Activated T-cell treated with anti-CD3 and anti-CD28 coated beads, Interleukin-2, amount 50 U/mL, for 4 hours (primary cell): ENCODE measurements at regions not wholly inside any gene's neighbourhood (a gene's known extent, or its start where the extent isn't known, plus 50 kb on each side); places are given as distances from the start of the nearest gene placed in this dataset.

ENCODE experiments used
- ATAC-seq, 2 donors: fragments of 200-7000 bp; cut with Tn5 transposase; one replicate each; pipeline ENCODE4 v1.10.0; 2021
- DNase-seq: peaks from one replicate; pipeline ENCODE4 v3.0.0-alpha.2; 2020
- H3K27me3 Mint-ChIP-seq: one replicate; pipeline ENCODE4 v1.8.0; 2021; ENCODE audit warnings: low read depth, mixed read lengths
- H3K36me3 Mint-ChIP-seq: one replicate; pipeline ENCODE4 v1.8.0; 2022; ENCODE audit warnings: mixed read lengths; ENCODE audit not compliant: insufficient read depth
- H3K4me1 Mint-ChIP-seq: one replicate; pipeline ENCODE4 v1.8.0; 2021; ENCODE audit warnings: low read depth, mixed read lengths
- H3K4me3 Mint-ChIP-seq: one replicate; pipeline ENCODE4 v1.8.0; 2021; ENCODE audit warnings: mild to moderate bottlenecking, moderate library complexity, mixed read lengths
- H3K9me3 Mint-ChIP-seq: one replicate; pipeline ENCODE4 v1.8.0; 2021; ENCODE audit warnings: mixed read lengths

DNA sequence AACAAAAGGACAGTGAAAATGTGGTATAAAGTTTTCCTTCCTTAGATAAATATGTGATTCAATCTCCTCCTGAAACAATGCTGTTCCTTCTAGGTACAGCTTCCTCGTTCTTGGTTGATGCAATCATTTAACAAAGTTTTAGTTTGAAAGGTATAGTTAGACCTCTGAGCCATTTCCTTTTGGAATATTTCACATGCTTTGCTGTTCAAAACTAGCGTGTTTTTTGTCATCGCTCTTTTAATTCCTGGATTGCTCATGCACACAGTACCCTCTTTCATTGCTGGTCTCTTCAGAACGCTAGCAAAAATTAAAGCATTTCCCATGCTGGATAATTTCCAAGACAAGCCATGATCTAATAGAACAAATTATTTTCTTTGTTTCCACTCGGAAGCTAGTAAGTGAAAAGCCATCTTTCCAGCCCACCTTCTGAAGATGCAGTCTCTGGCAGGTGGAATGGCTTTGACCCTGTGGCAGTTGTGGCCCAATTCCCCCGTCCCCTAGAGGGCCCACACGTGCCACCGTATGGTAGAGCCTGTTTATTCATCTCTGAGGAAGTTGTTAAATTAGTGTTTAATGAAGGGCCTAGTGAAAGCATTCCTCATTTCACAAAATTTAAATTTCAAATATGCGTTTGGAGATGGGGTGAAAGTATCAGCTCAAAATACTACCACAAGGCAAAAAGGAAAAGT lies 1040.6 kb upstream of the SLC10A2 start:
- Mint-ChIP-seq H3K36me3 (no peaks in the 10 kb centered on the region), H3K27me3 (no peaks in the 10 kb centered on the region), H3K9me3 (peaks cover 12% of the 10 kb centered on the region), H3K4me1 (no peaks in the 10 kb centered on the region), H3K4me3 (no peak overlapping the region)
- no peak for DNase-seq
- no peak for ATAC-seq

DNA sequence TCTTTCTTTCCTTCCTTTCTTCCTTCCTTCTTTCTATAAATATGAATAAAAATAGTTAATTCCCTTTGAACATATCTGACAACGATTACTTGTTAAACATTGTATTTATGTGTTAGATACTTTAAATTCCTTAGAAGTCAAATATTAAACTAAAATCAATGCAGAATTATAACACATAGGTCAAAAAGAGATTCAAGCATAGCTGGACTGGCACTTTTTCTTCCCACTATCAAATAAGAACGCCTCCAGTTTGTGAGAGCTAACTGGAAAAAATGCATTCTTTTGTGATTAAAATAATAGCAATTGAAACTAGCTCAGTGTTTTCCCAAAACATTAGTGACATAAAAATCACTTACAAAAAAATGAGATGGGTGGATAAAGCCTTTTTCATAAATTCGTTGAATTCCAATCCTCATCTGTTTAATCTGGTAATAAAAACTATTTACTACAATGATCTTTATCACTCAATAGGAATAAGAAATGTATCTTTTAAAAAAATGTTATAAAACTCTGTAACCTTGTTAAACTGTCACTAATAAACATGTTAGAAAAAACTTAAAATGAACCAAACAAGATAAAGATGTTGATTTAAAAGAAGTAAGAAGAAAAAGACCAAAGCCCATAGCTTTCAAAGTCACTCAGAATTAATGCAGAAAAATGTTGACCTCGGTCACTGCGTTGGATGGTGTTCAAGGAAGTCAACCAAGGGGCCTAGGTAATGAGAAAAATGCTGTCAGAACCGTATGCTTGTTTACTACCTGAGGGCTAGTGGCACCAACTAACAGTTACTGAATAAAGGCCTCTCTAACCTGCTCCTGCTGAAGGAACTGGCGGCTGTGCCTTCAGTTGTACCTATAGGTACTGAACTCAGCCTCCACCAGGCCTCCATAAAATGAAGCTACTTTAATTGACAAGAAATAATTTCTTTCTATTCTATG lies 1039.5 kb upstream of the SLC10A2 start:
- H3K27me3 Mint-ChIP-seq: no peaks in the 10 kb centered on the region
- ATAC-seq (no peak), DNase-seq (no peak)
- H3K4me3 Mint-ChIP-seq: no peak overlapping the region
- H3K36me3 Mint-ChIP-seq: no peaks in the 10 kb centered on the region
- H3K9me3 Mint-ChIP-seq: peaks cover 12% of the 10 kb centered on the region
- no peaks in the 10 kb centered on the region for H3K4me1 Mint-ChIP-seq

DNA sequence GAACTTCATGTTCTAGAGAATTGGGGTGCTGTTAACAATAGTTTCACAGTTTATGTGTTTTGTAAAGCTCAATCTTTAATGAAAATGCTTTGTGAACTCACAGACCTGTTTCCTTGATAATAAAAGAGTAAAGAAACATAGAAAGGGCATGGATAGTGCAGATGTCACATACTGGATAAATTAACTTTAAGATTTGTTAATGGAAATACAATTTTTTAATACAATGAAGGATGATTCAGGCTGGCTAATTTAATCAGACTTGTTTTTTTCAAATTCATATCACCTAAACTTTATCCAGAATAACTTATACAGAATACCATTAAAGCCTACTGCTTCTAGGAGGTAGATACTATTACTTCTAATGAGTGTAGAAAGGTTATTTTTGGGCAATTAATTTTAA lies 1033.5 kb upstream of the SLC10A2 start:
- Mint-ChIP-seq H3K27me3 (no peaks in the 10 kb centered on the region), H3K4me1 (no peaks in the 10 kb centered on the region), H3K36me3 (no peaks in the 10 kb centered on the region), H3K4me3 (no peak overlapping the region), H3K9me3 (peaks cover 10% of the 10 kb centered on the region)
- DNase-seq: no peak
- no peak for ATAC-seq

DNA sequence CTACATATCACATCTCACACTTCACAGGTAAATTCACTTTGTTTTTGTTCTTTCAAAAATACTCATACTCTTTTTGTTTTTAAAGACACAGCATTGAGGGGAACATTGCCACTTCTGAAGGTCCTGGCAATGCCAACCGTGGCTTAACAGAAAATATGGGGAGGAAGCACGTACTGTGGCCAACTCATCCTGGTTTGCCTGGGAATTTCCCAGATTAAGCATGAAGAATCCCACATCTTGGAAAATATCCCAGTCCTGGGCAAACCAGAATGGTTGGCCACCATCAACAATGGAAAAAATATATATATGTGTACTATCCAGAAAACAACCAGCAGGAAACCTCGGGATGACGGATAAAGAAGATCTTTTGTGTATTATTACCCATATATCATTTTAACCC lies 1032.2 kb upstream of the SLC10A2 start:
- Mint-ChIP-seq H3K9me3 (peaks cover 7% of the 10 kb centered on the region), H3K27me3 (no peaks in the 10 kb centered on the region), H3K4me3 (no peak overlapping the region), H3K36me3 (no peaks in the 10 kb centered on the region), H3K4me1 (no peaks in the 10 kb centered on the region)
- no peak for ATAC-seq
- DNase-seq: no peak

DNA sequence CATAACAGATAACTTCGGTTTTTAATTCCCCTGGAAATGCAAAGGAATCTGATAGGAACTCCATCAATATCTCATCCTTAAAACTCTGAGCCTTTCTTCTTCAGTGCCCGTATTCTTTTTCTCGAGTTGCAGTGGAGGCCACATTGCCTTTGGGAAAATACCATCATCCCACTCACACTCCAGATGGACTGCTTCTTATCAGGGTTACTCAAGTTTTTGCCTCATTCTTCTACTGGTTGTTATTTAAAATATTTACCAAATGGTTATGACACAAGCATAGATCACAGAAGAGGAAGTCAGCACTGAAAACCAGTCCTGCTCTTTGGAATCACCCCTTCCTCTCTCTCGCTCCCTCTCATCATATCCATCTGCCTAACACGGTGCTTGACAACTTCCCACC lies 1020.5 kb upstream of the SLC10A2 start:
- no peak overlapping the region for H3K4me3 Mint-ChIP-seq

DNA sequence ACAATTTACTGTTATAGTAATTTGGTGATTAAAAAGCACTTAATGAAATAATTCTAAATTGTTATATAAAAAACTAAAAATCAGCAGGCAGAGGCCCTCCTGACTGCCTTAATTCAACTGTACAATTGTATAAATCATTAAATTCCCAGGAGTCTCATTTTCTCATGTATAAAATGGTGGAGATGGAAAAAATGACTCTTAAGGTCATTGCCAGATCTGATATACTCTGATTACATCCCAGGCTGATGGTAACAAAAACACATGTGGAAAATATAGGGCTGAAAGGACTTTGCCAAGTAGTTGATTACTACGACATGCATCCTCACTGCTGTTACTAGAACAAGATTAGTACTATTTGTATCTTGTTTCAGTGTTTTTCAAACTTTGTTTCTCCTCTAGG lies 1020.0 kb upstream of the SLC10A2 start:
- H3K9me3 Mint-ChIP-seq: peaks cover 17% of the 10 kb centered on the region

More for the DNA sequence above, 1020.5 kb upstream of the SLC10A2 start:
- H3K36me3 Mint-ChIP-seq: no peaks in the 10 kb centered on the region
- H3K4me1 Mint-ChIP-seq: no peaks in the 10 kb centered on the region
- no peaks in the 10 kb centered on the region for H3K27me3 Mint-ChIP-seq
- DNase-seq (no peak), ATAC-seq (no peak)
- peaks cover 17% of the 10 kb centered on the region for H3K9me3 Mint-ChIP-seq

DNA sequence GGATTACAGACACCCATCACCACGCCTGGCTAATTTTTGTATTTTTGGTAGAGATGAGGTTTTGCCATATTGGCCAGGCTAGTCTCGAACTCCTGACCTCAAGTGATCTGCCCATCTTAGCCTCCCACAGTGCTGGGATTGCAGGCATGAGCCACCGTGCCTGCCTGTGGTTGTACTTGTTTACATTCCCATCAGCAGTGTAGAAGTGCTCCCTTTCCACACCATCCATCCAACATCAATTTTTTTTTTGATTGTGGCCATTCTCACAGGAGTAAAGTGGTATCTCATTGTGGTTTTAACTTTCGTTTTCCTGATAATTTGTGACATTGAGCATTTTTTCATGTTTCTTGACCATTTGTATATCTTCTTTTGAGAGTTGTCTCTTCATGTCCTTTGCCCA lies 1019.4 kb upstream of the SLC10A2 start:
- H3K4me1 Mint-ChIP-seq: no peaks in the 10 kb centered on the region
- H3K27me3 Mint-ChIP-seq: no peaks in the 10 kb centered on the region
- no peak overlapping the region for H3K4me3 Mint-ChIP-seq
- peaks cover 17% of the 10 kb centered on the region for H3K9me3 Mint-ChIP-seq
- H3K36me3 Mint-ChIP-seq: no peaks in the 10 kb centered on the region
- ATAC-seq (no peak), DNase-seq (no peak)

More for the DNA sequence above, 1020.0 kb upstream of the SLC10A2 start:
- H3K36me3 Mint-ChIP-seq: no peaks in the 10 kb centered on the region
- H3K4me1 Mint-ChIP-seq: no peaks in the 10 kb centered on the region
- no peaks in the 10 kb centered on the region for H3K27me3 Mint-ChIP-seq
- ATAC-seq (no peak), DNase-seq (no peak)
- H3K4me3 Mint-ChIP-seq: no peak overlapping the region

DNA sequence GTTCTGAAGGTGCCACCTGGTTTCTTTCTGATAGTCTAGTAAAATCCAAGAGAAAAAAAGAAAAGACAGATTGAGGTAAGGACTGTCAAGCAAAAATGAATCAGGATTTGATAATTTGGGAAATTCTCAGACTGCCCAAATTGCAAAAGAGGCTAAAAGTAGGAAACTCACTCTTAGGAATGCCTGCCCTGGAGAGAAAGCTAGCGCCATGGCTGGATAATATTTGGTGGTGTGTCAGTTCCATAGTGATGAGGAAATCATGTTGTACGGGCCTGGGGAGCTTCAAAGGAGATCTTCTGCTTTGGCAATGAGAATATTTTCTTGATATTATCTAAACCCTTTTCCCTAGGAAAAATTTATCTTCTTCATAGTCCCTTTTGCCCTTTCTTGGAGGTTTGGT lies 1008.1 kb upstream of the SLC10A2 start:
- peaks cover 14% of the 10 kb centered on the region for H3K9me3 Mint-ChIP-seq
- ATAC-seq (no peak), DNase-seq (no peak)
- H3K36me3 Mint-ChIP-seq: no peaks in the 10 kb centered on the region
- no peak overlapping the region for H3K4me3 Mint-ChIP-seq
- no peaks in the 10 kb centered on the region for H3K4me1 Mint-ChIP-seq
- no peaks in the 10 kb centered on the region for H3K27me3 Mint-ChIP-seq

DNA sequence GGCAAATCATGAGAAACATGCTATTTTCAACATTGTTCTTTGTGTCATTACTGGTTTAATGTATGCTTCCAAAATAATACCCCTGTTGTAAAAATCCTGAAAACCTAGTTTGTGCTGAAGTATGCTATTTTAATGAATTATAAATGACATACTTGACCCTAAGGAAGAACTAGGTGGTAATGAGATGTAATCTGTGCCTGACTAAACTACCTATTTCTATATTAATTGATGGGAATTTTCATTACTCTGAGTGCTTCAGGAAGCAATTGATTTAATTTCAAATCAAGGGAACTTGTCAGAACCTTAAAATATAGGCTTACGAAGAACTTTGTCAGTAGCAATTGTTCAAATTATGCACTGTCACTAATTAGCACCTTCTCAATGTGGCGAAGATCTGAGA lies 1005.6 kb upstream of the SLC10A2 start:
- H3K27me3 Mint-ChIP-seq: no peaks in the 10 kb centered on the region
- peaks cover 8% of the 10 kb centered on the region for H3K9me3 Mint-ChIP-seq
- H3K4me1 Mint-ChIP-seq: no peaks in the 10 kb centered on the region
- H3K4me3 Mint-ChIP-seq: no peak overlapping the region
- no peak for DNase-seq
- no peak for ATAC-seq
- H3K36me3 Mint-ChIP-seq: no peaks in the 10 kb centered on the region

DNA sequence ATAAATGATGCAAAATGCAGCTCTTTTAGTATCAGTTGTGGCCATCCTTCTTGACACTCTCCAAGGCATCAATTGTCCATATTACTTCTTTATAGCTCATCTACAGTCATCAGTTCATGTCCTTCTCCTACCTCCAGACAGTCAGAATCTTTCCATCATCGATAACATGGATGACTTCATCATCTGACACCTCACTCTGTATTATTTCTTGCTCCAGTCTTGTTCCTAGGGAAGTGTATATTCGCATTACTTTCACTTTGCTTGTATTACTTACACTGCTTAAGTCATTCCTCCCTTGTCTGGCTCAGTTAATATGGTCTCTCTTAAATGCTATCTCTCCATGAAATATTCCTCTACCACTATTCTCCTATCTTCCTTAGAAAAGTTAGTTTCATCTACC lies 999.1 kb upstream of the SLC10A2 start:
- no peaks in the 10 kb centered on the region for H3K4me1 Mint-ChIP-seq
- no peak overlapping the region for H3K4me3 Mint-ChIP-seq
- ATAC-seq: no peak
- H3K9me3 Mint-ChIP-seq: peaks cover 12% of the 10 kb centered on the region
- H3K27me3 Mint-ChIP-seq: no peaks in the 10 kb centered on the region
- no peak for DNase-seq
- H3K36me3 Mint-ChIP-seq: no peaks in the 10 kb centered on the region

DNA sequence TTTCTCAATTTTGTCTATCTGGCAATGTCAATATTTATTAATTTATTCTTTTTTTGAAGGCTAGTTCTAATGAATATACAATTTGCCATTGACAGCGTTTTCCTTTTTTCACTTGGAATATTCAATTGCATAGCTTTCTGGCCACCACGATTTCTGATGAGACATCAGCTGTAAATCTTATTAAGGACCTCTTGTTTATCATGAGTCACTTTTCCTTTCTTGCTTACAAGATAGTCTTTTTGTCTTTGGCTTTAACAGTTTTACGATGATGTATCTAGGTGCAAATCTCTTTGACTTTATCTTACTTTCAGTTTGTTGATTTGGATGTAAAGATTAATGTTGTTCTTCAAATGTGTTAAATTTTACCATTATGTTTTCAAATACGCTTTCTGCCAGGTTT lies 991.6 kb upstream of the SLC10A2 start:
- peaks cover 15% of the 10 kb centered on the region for H3K9me3 Mint-ChIP-seq
- DNase-seq (no peak), ATAC-seq (no peak)
- H3K4me1 Mint-ChIP-seq: no peaks in the 10 kb centered on the region
- no peaks in the 10 kb centered on the region for H3K36me3 Mint-ChIP-seq
- no peak overlapping the region for H3K4me3 Mint-ChIP-seq
- H3K27me3 Mint-ChIP-seq: no peaks in the 10 kb centered on the region

DNA sequence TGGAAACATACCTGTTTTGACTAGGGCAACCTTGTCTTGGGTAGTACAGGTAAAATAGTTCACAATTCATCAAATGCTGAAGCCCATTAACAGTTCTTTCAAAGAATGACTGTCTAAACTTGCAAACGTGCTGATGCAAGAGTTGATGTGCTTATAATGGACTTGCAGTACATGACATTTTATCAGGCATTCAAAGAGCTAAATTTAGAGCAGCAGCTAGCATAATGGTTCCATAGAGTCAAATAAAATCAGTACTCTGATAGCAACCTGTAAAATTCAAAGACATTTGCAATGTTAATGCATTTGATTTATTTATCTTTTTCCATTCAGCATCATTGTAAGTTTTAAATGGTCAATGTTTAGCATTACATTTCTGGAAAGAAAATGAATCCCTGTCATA lies 979.7 kb upstream of the SLC10A2 start:
- H3K36me3 Mint-ChIP-seq: no peaks in the 10 kb centered on the region
- no peaks in the 10 kb centered on the region for H3K4me1 Mint-ChIP-seq
- no peak overlapping the region for H3K4me3 Mint-ChIP-seq
- H3K27me3 Mint-ChIP-seq: no peaks in the 10 kb centered on the region
- DNase-seq: no peak
- no peak for ATAC-seq
- peaks cover 8% of the 10 kb centered on the region for H3K9me3 Mint-ChIP-seq

DNA sequence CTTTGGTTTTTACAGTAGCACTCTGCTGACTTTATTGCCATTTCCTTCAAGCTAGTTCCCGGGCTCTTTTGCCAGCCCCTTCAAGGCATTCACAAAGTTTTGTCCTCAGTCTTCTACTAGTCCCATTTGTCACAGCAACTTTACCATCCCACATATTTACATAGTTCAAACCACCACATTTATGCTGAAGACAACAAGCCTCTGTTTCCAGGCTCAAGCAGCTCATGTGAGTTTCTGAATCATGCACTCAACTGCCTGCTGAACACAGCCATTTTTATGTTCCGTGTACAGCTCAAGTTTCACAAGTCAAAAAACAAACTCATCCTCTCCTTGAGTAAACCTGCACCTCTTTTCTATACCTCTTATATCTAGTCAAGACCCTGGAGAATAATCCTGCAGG lies 977.0 kb upstream of the SLC10A2 start:
- DNase-seq (no peak), ATAC-seq (no peak)
- H3K36me3 Mint-ChIP-seq: no peaks in the 10 kb centered on the region
- peaks cover 15% of the 10 kb centered on the region for H3K9me3 Mint-ChIP-seq
- H3K4me1 Mint-ChIP-seq: no peaks in the 10 kb centered on the region
- no peak overlapping the region for H3K4me3 Mint-ChIP-seq
- H3K27me3 Mint-ChIP-seq: no peaks in the 10 kb centered on the region

DNA sequence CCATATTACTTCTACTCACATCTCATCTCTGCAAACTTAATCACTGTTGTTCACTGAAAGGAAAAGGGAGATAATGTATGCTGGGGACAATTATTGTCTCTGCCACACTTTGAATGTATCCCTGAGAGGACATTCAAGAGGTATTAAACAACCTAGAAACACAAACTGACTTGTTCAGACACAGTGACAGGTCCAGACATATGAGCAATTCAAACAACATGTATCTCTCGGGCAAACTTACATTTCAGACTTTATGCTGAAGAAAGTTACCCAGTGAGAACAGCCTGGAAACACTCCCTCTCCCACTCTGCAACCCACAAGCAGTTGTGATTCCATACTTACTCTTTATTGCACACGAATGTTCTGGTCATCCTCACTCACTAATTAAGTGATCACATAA lies 968.7 kb upstream of the SLC10A2 start:
- Mint-ChIP-seq H3K4me1 (no peaks in the 10 kb centered on the region), H3K27me3 (no peaks in the 10 kb centered on the region), H3K9me3 (peaks cover 2% of the 10 kb centered on the region), H3K36me3 (no peaks in the 10 kb centered on the region), H3K4me3 (no peak overlapping the region)
- ATAC-seq (no peak), DNase-seq (no peak)

DNA sequence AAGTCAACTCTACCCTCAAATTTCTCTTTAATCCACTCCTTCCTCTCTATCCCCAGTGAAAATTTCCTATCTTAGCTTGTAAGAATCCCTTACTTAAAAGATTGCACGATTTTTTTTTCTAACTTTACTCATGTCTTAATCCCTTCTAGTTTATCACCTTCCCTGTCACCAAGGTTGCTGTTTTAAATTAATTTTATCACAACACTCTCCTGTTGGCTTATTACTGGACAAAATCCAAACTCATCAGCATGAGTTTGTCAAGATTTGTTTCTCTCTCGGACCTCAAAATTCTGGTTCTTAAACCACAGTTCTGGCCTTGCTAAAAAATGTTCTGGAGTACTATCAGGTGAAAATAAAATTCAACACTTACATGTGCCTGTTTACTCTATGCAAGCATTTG lies 959.1 kb upstream of the SLC10A2 start:
- no peaks in the 10 kb centered on the region for H3K36me3 Mint-ChIP-seq
- ATAC-seq: no peak
- H3K9me3 Mint-ChIP-seq: peaks cover 15% of the 10 kb centered on the region
- DNase-seq: no peak
- H3K4me3 Mint-ChIP-seq: no peak overlapping the region
- H3K27me3 Mint-ChIP-seq: no peaks in the 10 kb centered on the region
- no peaks in the 10 kb centered on the region for H3K4me1 Mint-ChIP-seq
